GM21619 (cell line): ENCODE measurements at regions not wholly inside any gene's neighbourhood (a gene's known extent, or its start where the extent isn't known, plus 50 kb on each side); places are given as distances from the start of the nearest gene placed in this dataset.

ENCODE experiments used
- ATAC-seq: cut with Tn5 transposase; IDR thresholded peaks from one replicate; pipeline ENCODE4 v1.9.1; 2021; ENCODE audit not compliant: unreplicated experiment

DNA sequence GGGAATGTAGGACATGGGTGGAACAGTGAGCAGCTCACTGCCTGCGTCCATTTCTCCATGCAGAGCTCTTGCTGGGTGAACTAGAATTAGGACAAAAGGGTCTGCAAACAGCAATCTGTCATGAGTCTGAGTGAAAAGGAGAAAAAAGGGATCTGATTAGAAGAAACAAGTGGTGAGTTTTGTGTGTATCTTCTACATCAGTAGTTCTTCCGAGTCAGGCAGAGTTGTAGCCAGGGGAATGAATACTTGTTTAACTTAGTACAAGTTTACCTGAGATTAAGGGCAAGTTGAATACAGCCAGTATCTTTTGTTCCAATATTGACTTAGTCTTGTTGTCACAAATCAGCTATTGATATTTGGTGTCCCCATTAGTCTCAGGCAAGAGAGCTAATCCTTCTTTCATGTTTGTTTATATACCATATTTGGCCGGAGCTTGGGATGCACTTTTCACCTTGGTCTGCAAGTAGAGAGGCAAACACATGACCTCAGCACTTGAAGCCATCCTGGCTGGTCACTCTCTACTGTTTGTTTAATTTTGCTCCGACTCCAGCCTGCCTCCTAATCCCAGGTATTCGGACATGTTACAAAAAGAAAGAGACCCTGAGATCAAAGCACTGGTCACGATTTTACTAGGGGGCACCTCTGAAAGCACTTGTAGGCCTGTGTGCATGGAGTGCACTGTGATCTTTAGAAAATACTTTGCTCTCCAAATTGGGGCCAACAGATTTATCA lies 211.0 kb upstream of the NT5C1B start:
- ATAC-seq: no peak

DNA sequence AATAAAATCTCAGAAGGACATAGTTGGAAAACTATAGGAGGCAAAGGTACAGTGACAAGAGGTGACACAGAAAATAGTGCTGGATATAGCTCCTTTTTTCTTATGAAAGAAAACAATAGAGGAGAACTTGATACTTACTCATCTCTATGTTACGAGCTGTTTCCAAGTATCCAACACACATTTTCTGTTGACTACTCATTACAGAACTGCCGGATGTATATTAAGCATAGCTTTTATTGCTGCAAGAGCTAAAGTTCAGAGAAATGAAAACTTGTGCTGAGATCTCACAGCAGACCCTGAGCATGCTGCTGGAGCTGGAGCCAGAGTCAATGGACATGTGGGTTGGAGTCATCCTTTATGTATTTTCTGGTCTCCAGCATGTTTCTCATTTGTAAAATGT lies 210.0 kb upstream of the NT5C1B start:
- no peak for ATAC-seq

DNA sequence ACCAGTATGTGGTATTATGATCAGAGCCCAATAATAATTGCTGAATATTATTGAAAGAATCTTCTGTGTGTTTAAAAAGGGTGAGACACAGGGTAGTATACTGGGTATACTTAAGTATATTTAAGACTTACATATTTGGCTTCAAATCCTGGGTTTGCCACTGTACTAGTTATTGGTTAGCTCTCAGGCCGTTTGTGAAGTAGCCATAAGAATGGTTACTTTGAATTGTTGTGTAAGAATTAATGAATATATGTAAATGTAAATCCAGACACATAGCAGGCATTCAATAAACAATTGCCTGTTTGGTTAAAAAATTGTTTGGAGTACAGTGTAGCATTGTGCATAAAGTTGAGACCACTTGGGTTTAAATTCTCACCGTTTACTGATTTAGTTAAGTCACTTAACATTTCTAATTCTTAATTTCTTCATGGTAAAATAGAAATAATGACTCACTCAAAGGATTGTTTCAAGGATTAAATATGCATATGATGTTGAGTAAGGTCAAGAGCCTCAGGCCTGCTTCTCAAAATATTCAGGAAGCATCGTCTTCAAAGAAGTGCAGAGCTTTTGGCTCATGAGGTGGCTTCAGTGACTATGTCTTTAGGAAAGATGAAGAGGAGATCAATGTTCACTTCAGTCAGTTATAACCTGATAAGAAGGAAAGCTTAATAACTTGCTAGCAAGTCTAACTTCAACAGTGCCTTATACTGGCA lies 207.9 kb upstream of the NT5C1B start:
- no peak for ATAC-seq

DNA sequence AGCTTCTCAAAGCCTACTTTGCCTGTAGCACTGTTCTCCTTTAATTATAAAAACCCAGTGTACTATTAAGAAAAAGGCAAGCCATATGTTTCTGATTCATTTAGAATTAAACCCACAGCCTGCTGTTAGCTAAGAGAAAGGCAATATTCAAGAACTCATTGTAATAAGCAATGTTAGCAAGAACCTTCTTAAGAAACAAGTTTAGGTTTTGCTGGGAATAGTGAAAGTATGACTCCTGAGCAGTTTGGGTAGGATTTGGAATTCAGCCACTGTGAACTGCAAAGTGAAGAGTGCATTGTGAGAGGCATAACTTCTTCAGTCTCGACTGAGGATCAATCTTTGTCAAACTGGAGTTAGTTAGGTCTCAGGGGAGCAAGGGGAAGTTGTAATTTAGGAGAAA lies 206.5 kb upstream of the NT5C1B start:
- ATAC-seq: no peak

DNA sequence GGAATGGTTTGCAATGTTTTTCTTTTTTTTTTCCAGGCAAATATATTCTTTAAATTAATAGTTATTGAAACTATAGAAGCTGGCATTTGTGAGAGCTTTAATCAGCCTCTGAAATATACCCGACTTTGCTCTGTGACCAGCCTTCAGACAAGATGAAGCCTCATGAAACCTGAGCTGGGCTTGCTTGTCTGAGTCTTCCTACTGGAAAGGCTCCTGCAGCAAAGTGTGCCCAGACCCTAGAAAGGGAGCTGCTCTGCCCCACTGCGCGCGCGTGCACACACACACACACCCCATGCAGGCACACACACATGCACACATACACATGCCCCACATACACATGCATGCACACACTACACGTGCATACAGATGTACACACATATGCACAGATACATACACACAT lies 203.3 kb upstream of the NT5C1B start:
- no peak for ATAC-seq

DNA sequence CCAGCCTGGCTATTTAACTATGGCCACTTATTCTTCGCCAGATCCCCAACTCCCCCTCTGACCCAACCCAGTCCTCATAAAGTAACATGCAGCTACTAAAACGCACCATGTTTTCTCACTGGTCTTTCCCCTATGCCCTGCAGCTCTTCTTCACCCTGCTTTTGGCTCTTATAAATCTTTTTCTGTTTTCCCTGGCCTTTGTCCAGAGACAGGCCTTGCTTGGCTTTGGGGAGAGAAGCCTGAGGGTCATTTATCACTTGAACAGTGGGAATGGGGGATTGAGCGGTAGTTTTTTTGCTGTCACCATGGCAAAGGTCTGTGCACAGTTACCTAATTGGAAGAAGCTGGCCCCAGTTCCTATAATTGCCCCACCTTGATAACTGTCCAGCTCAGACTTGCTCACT lies 202.9 kb upstream of the NT5C1B start:
- ATAC-seq: no peak

DNA sequence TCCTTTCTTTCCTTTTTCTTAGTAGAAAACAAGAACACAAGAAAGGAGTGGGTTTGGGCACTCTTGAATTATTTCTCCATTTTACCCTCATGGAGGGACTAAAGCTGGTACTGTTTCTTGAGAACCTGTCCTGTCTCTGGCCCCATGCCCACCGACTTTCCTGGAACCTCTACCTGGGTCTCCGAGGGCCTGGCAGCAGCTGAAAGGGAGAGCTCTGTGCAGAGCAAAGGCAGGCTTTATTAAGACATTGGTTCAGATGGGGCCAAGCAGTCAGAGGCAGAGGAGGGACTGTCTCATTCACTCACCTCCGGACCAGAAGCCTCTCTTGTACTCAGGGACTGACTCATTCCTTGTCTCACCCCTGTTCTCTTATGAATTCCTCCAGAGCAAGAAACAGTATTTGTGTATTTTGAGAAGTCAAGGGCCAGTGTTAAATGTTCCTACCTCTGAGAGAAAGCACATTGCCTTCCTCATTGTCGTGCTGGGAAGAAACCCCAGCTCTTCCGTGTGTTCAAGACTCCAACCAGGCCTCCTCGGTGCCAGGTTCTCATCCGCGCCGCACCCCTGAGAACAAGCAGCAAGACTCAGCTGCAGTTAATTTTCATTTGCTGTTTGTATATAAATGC lies 201.9 kb upstream of the NT5C1B start:
- no peak for ATAC-seq

DNA sequence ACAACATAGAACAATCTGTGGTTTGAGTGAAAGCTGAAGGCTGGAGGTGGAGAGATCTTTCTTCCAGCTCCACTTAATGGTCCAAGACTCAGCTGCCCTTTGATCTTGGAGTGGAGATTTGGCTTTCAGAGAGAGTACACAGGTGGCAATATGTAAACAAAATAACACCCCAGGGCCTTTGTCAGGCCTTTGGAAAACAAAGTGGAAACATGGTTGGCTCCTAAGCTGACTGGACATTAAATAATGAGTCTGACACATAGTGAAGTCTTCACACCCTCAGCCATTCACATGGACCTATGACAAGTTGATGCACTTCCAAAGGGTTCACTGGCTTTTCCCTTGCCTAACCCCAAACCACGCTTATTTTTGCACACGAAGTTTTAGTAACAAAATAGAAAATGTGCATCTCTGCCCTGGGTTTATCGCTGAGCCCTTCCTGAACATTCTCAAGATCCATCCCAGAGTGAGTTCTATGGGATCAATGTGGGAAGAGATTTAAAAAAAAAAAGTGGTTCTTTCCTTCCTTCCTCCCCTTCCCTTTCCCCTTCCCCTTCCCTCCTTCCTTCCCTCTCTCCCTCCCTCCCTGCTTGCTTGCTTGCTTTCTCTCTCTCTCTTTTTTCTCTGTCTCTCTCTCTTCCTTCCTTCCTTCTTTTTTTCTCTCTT lies 201.3 kb upstream of the NT5C1B start:
- no peak for ATAC-seq

DNA sequence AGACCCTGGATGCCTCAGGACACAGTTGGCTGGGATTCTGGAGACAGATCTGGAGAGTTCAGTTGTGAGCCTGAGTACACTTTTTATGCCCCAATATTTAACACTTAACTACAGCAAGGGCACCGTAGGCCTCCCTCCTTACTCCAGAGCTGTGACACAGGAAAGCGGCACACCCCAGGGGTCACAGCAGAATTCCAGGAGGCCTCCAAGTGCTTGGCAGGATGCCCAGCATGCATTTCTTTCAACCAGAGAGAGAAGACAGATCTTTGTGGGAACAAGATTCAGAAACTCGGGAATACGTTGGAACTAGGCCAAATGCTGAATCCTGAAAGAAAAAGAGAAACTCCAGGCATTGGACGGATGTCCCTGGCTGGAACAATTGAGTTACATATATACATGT lies 199.2 kb upstream of the NT5C1B start:
- ATAC-seq: no peak

DNA sequence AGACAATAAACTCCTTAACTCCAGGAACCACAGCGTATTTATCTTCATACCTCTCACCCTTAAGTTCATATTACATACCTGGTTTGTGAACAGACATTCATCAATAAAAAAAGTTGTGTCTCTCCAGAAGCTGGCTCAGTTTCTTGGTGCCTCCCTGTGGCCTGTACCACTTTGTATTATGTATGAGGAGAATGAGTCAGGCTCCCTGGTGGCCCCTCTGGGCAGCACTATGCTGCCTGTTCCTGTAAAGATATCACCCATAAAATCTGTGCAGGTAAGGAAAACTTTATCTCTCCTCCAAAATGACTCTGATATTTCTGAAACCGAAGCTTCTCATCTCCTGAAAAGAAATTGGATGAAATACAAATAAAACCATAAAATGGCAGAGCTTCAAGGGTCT lies 198.4 kb upstream of the NT5C1B start:
- no peak for ATAC-seq

DNA sequence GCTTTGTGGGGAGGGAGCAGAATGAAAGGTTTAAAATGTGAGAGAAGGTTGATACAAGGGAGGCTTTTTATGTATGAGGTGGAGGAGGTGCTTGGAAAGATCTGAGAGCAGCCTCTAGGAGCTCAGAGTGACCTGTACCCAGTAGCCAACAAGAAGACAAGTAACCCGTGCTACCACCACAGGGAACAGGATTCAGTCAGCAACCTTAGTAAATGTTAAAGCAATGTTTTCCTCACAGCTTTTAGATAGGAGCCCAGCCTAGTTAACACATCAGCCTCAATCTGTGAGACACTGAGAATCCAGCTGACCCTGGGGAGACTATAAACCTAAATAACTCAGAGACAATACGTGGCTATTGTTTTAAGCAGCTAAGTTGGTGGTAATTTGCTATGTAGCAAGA lies 194.9 kb upstream of the NT5C1B start:
- no peak for ATAC-seq

DNA sequence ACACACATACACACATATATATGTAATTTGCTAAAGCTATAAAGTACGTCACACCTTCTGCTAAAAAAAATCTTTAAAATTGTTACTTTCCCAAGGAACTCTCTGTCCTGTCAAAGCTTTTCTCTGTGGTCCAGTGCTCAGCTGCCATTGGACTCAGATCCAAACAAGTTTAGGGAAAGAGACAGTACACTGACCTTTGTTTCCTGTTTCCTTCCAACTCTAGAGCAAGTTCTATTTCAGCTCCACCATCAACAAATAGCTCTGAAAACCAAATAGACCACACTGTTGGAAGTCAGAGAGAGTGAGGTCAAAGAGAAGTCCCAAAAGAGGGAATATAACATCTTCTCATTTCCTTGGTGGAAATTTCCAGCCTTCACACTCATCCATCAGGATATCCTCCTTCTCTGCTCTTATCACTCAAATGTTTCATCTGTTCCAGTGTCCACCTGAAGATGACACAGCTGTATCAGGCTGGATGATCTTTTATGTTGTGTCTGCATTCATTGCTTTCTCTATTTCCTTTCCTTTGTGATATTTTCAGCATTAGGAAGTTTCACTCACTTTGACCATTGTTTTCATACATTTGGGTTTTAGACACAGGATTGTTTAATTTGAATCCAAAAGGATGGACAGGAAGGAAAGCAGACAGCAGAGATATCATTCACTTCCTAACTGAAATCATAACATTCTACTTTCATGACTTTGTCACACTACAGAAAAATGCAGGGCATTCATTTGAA lies 192.3 kb upstream of the NT5C1B start:
- no peak for ATAC-seq

DNA sequence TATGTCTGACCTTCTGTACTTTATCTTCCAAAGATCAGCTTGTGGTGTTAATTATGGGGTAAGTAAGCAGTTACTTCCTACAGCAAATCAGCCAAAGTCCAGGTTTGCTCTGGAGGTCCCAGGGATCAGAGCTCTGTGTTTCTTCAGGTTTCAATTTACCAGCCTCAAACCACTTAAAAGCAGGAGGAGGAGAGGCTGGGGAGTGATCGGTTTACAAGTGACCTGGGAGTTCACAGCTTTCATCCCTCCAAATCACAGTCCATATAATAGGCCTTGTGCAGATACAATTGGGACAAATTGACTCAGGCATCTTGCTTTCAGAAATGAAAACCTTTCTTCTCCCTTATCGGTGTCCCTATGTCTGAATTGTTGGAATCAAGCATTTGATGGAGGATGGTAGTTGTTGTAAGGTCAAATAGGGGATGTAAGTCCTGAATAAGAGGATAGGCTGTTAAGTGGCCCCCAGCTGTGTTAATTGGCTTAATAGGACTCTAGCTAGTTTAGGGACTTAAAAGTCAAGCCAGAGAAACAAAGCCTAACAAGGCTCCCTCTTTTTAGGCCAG lies 188.0 kb upstream of the NT5C1B start:
- ATAC-seq: no peak

DNA sequence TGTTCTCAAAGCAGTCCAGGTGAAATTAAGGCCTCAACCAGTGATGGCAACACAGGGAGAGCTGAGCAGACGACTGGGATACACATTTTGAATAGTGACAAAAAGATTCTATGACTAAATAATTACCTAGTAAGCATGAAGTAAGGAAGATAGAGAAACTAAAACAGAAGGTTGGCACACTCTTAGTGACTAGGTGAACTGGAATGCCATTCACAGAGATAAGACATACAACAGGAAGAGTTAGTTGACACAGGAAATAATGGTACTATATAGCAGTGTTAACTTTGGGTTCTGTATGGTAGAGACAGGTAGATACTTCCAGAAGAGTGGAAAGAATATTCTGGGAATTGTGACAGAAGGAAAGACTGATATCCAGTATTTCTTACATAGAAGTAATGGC lies 181.8 kb upstream of the NT5C1B start:
- ATAC-seq: no peak

DNA sequence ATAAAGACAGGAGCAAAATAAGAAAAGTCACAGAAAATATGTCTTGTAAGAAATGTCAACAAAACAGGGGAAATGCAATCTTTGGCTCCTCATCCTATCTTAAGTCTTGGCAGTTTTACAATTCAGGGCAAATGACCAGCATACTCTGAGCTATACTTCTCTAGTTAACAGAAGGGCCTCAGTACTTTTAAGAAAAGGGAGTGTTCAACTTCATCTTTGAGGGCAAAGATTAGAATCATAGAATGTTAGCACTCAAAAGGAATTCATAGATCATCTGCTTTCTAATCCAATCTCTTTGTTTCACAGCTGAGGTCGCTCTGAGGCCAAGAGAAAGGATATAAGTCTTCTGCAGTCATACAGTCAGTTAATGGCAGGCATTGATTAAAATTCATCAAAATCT lies 174.0 kb upstream of the NT5C1B start:
- no peak for ATAC-seq

DNA sequence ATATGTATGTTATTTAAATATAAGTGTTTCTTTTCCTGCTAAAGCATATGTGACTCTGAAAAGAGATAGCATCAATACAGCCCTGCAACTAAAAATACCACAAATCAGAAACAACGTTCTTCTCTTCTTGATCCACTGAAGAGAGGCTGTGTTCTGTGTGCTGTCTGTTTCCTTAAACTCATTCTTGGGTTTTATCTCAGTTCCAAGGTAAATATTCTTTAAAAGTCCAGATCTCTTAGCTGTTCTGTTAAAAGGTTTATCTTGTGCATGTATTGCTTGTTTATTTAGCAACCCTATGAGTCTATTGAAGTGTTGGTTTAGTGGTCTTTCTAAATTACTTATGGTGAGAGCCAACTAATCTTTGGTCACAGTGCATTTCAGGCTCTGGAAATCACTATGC lies 173.3 kb upstream of the NT5C1B start:
- ATAC-seq: no peak

DNA sequence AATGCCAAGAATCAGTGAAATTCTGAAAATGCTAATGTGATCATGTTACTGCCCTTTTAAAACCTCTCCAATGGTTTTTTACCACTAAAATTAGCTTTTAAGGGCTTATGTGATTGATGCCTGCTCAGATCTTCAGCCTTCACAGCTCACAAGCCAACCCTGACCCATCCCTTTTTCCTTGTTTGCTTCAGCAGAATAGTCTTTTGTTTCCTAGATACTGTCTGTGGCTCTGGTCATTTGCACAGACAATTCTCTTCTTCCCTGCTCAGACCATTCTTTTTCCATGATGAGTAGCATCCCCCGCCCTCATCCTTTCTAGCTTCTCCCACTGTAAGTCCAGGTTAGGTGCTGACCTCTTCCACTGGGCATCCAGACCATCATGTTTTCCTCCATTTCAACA lies 164.9 kb upstream of the NT5C1B start:
- ATAC-seq: no peak

DNA sequence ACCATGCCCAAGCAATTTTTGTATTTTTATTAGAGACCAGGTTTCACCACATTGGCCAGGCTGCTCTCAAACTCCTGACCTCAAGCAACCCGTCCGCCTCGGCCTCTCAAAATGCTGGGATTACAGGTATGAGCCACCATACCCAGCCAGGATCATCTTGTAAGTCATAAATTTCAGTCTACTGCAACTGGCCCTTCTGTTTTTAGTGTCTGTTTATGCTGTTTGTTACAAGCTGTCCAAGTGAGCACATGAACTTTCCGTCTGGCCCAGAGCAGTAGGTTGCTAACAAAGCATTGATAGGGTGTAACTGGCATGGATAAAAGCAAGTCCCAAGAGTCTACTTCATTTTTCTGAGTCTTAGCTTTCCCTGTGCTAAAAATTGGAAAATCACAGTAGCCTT lies 164.4 kb upstream of the NT5C1B start:
- ATAC-seq: no peak

DNA sequence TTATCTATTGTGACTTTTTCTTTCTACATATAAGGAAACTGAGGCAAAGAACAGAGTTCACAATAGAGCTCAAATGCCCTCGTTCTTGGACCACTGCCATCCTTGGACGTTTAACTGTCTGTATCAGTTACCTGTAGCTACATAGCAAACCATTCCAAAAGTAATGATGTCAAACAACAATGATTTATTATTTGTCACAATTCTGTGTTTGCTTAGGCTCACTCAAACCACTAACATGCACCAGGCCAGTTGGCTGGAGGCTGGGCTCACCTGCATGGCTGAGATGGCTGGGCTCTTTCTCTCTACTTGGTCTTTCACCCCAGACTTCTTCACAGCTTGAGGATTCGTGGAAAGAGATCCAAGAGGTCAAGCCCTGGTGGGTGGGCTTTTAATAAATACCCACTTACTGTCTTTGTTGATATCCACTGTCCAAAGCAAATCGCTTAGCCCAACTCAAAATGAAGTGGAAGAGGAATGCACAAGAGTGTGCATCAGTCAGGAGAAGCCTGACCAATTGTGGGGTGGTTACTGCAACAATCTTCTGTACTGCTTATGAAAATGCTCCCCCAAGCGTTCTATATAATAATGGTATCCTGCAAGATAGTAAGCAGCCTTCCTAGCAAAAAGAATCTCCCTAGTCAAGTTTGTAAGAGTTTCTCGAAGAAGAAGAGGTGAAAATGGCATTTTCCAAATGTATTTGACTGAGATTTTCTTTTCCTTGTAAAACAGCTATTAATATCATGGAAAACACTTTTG lies 163.5 kb upstream of the NT5C1B start:
- no peak for ATAC-seq

DNA sequence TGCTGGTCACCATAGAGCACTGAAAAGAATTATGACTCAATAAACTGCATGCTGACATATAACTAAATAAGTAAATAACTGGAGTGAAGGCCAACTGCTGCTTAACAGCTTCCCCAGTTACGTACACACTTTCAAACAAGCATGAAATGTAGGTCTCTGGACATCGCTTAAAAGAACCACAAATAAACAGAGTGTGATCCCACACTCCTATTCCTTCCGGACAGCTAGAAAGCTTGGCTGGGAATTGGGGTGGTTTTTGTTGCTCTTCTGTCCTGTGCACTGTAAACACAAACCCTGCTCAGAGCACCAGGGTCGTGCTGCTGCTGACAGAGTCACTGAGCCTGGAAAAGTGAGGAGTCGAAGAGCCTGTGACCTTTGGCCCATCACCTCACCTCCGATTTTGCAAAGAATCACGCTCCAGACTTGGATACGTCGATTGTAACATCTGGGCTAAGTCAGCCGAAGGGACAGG lies 162.7 kb upstream of the NT5C1B start:
- ATAC-seq: no peak
